VCaP (cell line): ENCODE measurements at regions not wholly inside any gene's neighbourhood (a gene's known extent, or its start where the extent isn't known, plus 50 kb on each side); places are given as distances from the start of the nearest gene placed in this dataset.

Experiments
- H3K27ac ChIP-seq: fragments of 450-650 bp; 2 replicates; pipeline ENCODE4 v1.5.1; 2017
- TF ChIP-seq, protein P1 (sequence below): fragments of 450-650 bp; conservative IDR thresholded peaks from 2 replicates; pipeline ENCODE4 v1.5.1; 2017; ENCODE audit warnings: mild to moderate bottlenecking, moderate library complexity

DNA sequence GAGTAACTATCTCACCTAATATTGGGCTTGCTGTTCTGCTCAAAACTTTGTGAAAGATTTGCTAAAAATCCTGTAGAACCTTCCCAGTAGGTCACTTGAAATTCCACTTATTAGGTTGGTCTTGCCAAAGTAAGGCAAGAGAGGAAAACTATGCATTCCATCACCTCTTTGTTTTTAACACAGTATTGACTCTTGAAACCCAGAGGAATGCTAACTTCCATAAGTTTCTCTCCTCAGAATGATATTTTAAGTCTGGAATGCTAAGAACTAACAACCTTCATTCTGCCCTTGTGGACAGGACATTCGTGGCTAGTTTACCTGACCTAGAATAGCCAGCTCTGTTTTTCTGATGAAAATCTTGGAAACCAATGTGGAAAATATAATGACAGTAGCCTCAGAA, 154.5 kb downstream of the TMCO5A start:
- H3K27ac ChIP-seq, result no peak overlapping the region
- TF ChIP-seq, protein P1, sequence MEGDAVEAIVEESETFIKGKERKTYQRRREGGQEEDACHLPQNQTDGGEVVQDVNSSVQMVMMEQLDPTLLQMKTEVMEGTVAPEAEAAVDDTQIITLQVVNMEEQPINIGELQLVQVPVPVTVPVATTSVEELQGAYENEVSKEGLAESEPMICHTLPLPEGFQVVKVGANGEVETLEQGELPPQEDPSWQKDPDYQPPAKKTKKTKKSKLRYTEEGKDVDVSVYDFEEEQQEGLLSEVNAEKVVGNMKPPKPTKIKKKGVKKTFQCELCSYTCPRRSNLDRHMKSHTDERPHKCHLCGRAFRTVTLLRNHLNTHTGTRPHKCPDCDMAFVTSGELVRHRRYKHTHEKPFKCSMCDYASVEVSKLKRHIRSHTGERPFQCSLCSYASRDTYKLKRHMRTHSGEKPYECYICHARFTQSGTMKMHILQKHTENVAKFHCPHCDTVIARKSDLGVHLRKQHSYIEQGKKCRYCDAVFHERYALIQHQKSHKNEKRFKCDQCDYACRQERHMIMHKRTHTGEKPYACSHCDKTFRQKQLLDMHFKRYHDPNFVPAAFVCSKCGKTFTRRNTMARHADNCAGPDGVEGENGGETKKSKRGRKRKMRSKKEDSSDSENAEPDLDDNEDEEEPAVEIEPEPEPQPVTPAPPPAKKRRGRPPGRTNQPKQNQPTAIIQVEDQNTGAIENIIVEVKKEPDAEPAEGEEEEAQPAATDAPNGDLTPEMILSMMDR, result no peak

DNA sequence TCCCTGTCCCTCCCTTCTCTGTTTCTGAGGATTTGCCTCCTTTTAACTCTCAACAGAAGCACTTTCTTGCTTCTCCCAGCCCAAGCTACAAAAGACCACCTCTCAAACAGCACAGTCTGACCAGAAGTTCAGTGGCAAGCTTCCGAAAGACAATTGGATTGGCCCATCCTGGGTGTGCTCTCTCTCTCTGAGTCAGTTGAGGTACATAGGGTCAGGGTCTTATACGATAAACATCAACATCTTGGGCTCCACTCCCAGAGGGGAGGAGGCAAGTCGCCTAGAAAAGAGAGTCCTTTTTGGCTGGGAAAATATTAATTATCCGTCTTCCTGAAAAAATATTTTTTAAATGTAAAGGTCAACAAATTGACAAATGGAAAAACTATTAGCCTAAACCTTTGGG, 155.8 kb downstream of the TMCO5A start:
- TF ChIP-seq, protein P1, result no peak
- H3K27ac ChIP-seq, result no peak overlapping the region

DNA sequence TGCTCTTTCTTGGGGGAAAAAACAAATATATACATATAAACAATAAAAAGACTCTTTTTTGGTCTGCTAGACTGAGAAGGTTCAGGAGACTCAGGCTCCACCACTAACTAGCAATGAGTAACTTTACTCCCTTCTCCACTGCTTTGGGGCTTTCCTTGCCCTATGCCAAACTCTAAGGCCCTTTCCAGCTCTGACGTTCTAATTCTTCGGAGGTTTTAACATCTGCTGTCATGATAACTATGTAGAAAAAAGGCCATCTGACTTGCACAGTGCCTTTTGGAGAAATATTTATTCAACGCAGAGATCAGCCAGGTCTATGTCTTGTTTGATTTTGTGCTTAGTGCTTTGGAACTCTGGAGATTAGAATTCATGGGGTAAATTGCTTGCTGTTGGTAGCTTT, 156.2 kb downstream of the TMCO5A start:
- H3K27ac ChIP-seq, result no peak overlapping the region
- TF ChIP-seq, protein P1, result no peak

DNA sequence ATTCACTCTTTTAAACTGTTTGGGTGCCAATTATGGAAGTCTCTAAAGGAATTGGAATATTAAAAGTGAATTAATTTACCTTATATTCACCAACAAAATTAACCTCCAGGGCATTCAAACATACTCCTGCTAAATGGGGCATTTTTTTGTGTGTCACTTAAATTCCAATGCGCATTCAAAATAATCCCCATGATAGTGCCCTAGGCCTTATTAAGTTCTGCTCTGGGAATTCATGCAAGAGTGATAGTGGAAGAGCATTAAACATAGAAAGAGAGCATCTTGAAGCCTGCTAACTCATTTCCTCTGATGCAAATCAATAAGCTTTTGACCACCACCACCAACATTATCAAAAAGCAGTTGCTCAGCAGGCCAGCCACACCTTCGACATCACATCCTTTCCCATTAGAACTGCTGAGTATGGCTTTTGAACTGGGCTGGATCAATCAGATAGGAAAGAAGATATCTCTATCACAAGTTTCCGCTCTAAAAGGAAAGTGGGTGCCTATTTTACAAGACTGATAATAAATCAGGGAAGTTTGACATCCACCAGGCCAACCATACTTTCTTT, 156.7 kb downstream of the TMCO5A start:
- TF ChIP-seq, protein P1, result no peak
- H3K27ac ChIP-seq, result no peak overlapping the region

DNA sequence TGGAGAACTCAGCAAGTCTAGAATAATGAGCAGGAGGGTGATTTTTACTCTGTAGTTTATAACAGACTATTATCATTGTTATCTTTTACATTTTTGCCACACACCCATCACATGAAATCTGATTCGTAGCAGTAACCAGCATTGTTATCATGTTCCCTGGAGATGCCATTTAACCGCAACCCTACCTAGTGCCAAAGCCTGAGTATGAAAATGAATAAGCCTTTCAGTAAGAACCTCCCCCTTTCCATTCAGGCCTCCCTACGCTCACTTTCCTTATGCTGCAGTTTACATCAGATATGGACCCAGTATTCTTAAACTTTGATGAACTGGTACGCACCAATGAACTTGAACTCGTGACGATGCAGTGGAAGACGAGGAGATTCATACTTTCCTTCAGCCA, 158.7 kb upstream of the SPRED1 start:
- H3K27ac ChIP-seq, result no peak overlapping the region
- TF ChIP-seq, protein P1, result no peak

DNA sequence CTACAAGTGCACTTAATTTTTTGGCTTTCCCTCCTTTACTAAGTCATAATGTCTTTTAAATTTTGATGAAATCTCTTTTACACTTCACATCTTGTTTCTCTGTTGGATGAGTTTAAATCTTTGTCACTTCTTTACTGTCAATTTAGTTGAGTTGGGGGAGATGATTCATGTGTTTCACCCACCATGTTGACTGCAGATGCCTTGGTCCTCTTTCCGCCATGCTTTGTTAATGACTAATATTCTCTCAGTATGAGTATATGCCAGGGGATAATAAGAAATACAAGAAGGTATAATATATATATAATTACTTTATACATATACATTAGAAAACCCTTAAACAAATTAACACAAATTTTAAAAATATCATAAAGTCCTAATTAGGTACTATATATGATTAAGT, 149.7 kb upstream of the SPRED1 start:
- TF ChIP-seq, protein P1, result no peak
- H3K27ac ChIP-seq, result no peak overlapping the region

DNA sequence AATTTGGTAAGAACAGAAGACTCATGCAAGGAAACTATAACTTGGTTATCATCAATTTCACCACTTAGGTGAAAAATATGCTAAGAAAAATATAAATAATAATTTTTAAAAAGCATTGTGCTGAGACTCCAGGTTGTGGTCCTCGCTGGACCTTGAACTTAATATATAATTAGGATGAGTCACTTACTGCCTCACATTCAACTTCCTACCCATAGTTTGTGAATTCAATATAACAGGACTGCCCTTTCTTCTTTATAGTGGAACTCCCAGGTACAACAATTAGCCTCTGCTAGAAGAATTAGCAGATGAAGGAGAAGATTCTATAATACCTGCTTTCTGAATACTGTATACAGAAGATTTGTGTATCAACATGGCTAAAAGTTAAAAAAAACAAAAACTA, 149.1 kb upstream of the SPRED1 start:
- no peak overlapping the region for H3K27ac ChIP-seq
- TF ChIP-seq, protein P1, result no peak

DNA sequence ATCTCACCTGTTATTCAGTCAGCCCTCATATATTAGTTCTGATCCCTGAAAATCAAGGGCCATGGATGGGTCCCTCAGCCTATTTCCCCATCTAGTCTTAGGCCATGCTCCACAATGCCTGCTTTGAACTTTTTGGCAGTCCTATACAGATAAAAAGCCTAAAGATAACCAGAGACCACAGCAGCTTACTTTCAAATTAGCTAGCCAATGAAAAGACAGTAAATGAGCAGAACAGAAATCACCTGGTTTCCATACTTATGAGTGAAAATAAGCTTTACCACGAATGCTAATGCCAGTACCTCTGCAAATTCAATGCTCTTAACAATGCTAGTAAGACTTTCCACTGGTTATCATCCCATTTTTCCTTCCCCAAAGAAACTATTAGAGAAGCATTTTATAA, 141.6 kb upstream of the SPRED1 start:
- TF ChIP-seq, protein P1, result no peak
- H3K27ac ChIP-seq, result no peak overlapping the region
